Naive thymus-derived CD8-positive, alpha-beta T cell (primary cell): ENCODE measurements at regions not wholly inside any gene's neighbourhood (a gene's known extent, or its start where the extent isn't known, plus 50 kb on each side); places are given as distances from the start of the nearest gene placed in this dataset.

Experiments used
- ATAC-seq, 2 donors: fragments of 150-1000 bp; cut with Tn5 transposase in 1 of 2; sonication (Bioruptor Pico), chemical (Tn5 transposase) in 1 of 2; 1 replicate in 1 of 2; 2 replicates in 1 of 2; pipeline ENCODE4 v1.10.0; 2021; ENCODE audit warnings: mild to moderate bottlenecking in 2 of 2, moderate library complexity in 2 of 2
- POLR2A ChIA-PET: fragments of 350-600 bp; sonication (Branson Sonifier 250); formaldehyde crosslinking; loops from one replicate; lab custom pipeline; 2021; ENCODE audit warnings: antibody characterized with exemption; lab: Charles Lee
- DNase-seq, 10 donors: peaks; one replicate each; pipeline versions ENCODE4 v3.0.0 to v3.0.0-alpha.2; 2020 to 2022
- H3K27ac Mint-ChIP-seq, 10 donors: one replicate each; pipeline ENCODE4 v1.8.0; 2020 to 2022; ENCODE audit warnings: mild to moderate bottlenecking in 10 of 10, mixed read lengths in 10 of 10, moderate library complexity in 4 of 10, inconsistent platforms in 1 of 10
- H3K27me3 Mint-ChIP-seq, 5 donors: one replicate each; pipeline ENCODE4 v1.8.0; 2021 to 2022; ENCODE audit warnings: mixed read lengths in 5 of 5
- H3K36me3 Mint-ChIP-seq, 3 donors: one replicate each; pipeline ENCODE4 v1.8.0; 2020 to 2022; ENCODE audit warnings: mixed read lengths in 3 of 3, mild to moderate bottlenecking in 2 of 3, inconsistent platforms in 1 of 3
- H3K4me1 Mint-ChIP-seq, 4 donors: one replicate each; pipeline ENCODE4 v1.8.0; 2021 to 2022; ENCODE audit warnings: mixed read lengths in 4 of 4
- H3K4me3 Mint-ChIP-seq, 10 donors: one replicate each; pipeline ENCODE4 v1.8.0; 2020 to 2022; ENCODE audit warnings: mild to moderate bottlenecking in 10 of 10, mixed read lengths in 10 of 10, moderate library complexity in 6 of 10, inconsistent platforms in 1 of 10
- H3K9me3 Mint-ChIP-seq, 9 donors: one replicate each; pipeline ENCODE4 v1.8.0; 2020 to 2022; ENCODE audit warnings: mixed read lengths in 9 of 9, mild to moderate bottlenecking in 3 of 9, inconsistent platforms in 1 of 9, moderate library complexity in 1 of 9

DNA sequence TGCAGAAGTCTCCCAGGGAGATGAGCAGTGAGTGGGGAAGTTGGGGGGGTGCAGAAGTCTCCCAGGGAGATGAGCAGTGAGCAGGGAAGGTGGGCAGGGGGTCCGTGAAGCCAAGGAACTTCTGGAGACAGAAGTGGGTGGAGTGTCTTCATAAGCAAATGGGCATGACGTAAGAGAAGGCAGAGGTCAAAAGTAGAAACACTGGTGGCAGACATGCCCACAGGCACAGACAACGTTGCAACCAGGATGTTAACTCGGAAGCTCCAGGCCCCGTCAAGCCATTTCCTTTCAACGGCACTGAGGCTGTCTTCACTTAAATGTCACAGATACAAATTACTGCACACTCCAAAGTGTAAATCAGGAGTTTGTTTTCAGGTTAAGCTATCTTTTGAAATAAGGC is 186.1 kb downstream of the SHANK2 start:
- POLR2A ChIA-PET = no interaction called here
- Mint-ChIP-seq H3K9me3 (peaks cover 0 to 3% (median 0%) of the 10 kb centered on the region in 9 donors), H3K27me3 (peaks cover 14 to 39% (median 30%) of the 10 kb centered on the region in 5 donors), H3K4me1 (no peaks in the 10 kb centered on the region), H3K4me3 (no peak overlapping the region), H3K27ac (no peak overlapping the region), H3K36me3 (no peaks in the 10 kb centered on the region)
- DNase-seq (no peak), ATAC-seq (no peak)

DNA sequence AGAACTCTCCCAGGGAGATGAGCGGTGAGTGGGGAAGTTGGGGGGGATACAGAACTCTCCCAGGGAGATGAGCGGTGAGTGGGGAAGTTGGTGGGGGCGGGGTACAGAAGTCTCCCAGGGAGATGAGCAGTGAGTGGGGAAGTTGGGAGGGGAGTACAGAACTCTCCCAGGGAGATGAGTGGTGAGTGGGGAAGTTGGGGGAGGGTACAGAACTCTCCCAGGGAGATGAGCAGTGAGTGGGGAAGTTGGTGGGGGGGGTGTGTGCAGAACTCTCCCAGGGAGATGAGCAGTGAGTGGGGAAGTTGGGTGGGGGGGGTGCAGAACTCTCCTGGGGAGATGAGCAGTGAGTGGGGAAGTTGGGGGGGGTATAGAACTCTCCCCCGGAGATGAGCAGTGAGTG is 186.5 kb downstream of the SHANK2 start:
- ATAC-seq (no peak), DNase-seq (no peak)
- Mint-ChIP-seq H3K27me3 (peaks cover 14 to 39% (median 30%) of the 10 kb centered on the region in 5 donors), H3K4me3 (no peak overlapping the region), H3K27ac (no peak overlapping the region), H3K36me3 (no peaks in the 10 kb centered on the region), H3K4me1 (no peaks in the 10 kb centered on the region), H3K9me3 (peaks cover 0 to 3% (median 0%) of the 10 kb centered on the region in 9 donors)
- POLR2A ChIA-PET = no interaction called here

DNA sequence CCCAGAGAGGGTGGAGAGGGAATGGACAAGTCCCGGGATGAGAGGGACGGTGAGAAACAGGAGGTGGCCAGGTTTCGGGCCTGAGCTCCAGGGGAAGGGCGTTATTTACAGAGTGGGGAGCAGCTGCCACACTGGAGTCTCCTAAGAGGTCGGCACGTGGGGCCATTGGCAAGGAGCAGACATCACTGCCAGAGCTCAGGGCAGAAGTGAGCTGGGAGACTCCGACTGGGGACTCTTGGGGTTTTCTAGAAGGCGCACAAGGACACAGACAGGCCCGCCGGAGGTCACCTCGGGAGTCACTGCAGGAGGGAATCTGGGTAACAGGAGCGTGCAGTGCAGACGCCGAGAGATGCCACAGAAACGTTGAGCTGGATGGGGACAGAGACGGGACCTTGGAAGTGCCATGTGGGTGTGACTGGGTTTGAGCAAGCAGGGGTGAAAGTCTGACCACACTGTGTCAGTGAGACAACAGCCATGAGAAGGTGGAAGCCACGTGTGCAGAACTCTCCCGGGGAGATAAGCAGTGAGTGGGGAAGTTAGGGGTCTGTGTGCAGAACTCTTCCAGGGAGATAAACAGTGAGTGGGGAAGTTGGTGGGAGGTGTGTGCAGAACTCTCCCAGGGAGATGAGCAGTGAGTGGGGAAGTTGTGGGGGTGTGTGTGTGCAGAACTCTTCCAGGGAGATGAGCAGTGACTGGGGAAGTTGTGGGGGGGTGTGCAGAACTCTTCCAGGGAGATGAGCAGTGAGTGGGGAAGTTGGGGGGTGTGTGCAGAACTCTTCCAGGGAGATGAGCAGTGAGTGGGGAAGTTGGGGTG is 187.5 kb downstream of the SHANK2 start:
- Mint-ChIP-seq H3K27ac (no peak overlapping the region), H3K9me3 (peaks cover 0 to 3% (median 0%) of the 10 kb centered on the region in 9 donors), H3K4me3 (no peak overlapping the region), H3K27me3 (peaks cover 14 to 39% (median 35%) of the 10 kb centered on the region in 5 donors), H3K4me1 (no peaks in the 10 kb centered on the region), H3K36me3 (no peaks in the 10 kb centered on the region)
- POLR2A ChIA-PET = no interaction called here
- ATAC-seq (no peak), DNase-seq (no peak)

DNA sequence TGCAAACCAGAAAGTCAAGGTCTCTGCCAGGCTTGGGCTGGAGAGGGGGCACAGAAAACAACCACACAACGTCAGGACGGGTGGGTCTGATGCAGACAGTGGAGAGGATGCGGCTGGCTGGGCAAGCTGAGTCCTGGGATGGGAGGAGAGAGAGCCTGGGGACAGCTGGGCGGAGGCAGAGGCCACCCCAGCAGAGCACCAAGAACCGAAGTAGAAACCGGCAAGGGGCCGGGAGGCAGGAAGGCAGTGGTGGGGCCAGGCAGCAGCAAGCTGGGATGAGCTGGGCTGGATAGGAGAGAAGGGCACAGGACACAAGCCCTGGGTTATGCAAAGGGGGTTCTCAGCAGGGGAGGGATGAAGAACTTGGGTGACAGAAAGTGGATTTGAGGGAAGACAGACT is 188.2 kb downstream of the SHANK2 start:
- Mint-ChIP-seq H3K4me3 (no peak overlapping the region), H3K4me1 (no peaks in the 10 kb centered on the region), H3K27ac (no peak overlapping the region), H3K27me3 (peaks cover 17 to 44% (median 37%) of the 10 kb centered on the region in 5 donors), H3K36me3 (no peaks in the 10 kb centered on the region), H3K9me3 (peaks cover 0 to 5% (median 0%) of the 10 kb centered on the region in 9 donors)
- ATAC-seq (no peak), DNase-seq (no peak)
- POLR2A ChIA-PET = no interaction called here

DNA sequence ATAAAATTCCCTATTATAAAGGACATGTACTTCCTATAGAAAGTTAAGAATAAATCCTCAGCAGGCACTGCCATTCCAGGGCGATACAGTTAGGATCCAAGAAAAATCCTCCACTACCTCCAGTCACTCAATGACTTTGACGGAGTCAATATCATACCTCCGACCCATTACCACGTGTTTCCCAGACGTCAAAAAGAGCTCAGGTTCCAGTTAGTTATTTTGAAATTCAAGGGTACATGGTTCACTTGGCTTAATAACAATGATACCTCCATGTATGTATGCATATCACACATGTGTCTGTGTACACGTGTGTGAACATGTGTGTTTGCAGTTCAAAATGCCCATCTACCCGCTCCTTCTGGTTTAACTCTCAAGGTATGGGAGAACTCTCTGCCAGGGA is 189.2 kb downstream of the SHANK2 start:
- peaks cover 0 to 6% (median 0%) of the 10 kb centered on the region in 9 donors for H3K9me3 Mint-ChIP-seq
- no peak overlapping the region for H3K4me3 Mint-ChIP-seq
- no peaks in the 10 kb centered on the region for H3K36me3 Mint-ChIP-seq
- POLR2A ChIA-PET = no interaction called here
- no peak overlapping the region for H3K27ac Mint-ChIP-seq
- H3K27me3 Mint-ChIP-seq = peaks cover 17 to 48% (median 37%) of the 10 kb centered on the region in 5 donors
- no peaks in the 10 kb centered on the region for H3K4me1 Mint-ChIP-seq
- no peak for DNase-seq
- ATAC-seq = no peak

DNA sequence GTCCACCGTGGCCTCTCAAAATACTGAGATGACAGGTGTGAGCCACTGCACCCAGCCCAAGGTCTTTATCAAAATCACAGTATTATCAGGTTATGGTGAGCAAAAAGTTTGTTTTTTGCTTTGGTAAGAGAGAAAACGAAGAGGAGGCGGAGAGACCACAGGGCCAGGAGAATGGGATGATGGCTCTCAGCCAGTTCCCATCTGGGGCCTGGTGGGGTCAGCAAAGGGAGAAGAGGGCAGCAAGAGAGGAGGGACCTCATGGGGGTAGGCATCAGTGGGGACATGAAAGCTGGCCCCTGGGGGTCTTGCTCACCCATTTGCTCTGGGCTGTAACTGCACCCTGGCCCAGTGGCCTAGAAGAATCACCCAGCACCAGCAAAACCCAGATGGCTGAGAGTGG is 190.2 kb downstream of the SHANK2 start:
- H3K27ac Mint-ChIP-seq = no peak overlapping the region
- POLR2A ChIA-PET = no interaction called here

DNA sequence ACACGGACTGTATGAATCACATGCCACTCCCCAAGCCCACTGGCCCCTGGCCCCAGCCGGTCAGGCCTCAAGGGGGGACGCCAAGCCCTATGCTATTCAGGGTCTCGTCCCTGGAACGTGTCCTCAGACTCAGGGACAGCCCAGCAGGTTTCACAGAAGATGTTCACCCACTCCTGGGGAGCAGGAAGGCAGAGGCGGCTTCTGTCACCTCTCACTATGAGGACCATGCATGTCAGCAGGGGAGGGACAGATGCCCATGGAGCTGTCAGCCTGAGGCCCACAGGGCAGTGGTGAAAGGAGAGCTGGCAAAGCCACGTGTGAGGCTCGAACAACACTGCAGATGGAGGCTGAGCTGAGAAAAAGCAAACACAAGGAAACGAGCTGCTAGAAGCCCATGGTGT is 192.0 kb downstream of the SHANK2 start:
- Mint-ChIP-seq H3K4me3 (no peak overlapping the region), H3K27ac (no peak overlapping the region), H3K27me3 (peaks cover 17 to 47% (median 37%) of the 10 kb centered on the region in 5 donors), H3K36me3 (no peaks in the 10 kb centered on the region), H3K4me1 (no peaks in the 10 kb centered on the region), H3K9me3 (peaks cover 0 to 6% (median 0%) of the 10 kb centered on the region in 9 donors)
- ATAC-seq (no peak), DNase-seq (no peak)
- POLR2A ChIA-PET = no interaction called here

More for the DNA sequence above, 190.2 kb downstream of the SHANK2 start:
- H3K4me3 Mint-ChIP-seq = no peak overlapping the region
- no peaks in the 10 kb centered on the region for H3K4me1 Mint-ChIP-seq
- no peaks in the 10 kb centered on the region for H3K36me3 Mint-ChIP-seq
- H3K9me3 Mint-ChIP-seq = peaks cover 0 to 6% (median 0%) of the 10 kb centered on the region in 9 donors
- DNase-seq (no peak), ATAC-seq (no peak)
- H3K27me3 Mint-ChIP-seq = peaks cover 17 to 48% (median 37%) of the 10 kb centered on the region in 5 donors

DNA sequence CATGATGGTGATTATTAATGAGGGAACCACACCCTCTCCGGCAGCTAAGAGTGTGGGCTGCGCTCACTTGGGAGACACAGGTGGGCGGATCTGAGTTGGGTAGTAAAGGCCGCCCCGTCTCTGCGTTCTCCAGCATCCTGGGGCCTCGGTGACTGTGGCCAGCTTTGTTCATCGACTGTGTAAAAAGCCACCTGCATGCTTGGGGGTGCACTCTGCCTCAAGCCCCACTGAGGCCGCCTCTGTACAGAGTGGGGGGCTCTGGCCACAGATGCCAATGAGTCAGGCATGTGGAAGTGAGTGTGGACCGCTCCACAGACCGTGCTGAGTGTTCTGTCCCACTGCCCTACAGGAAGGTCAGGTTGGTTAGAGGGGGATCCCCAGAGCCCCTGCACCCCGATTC is 192.7 kb downstream of the SHANK2 start:
- H3K27me3 Mint-ChIP-seq = peaks cover 17 to 40% (median 30%) of the 10 kb centered on the region in 5 donors
- no peak overlapping the region for H3K27ac Mint-ChIP-seq
- DNase-seq = no peak
- H3K36me3 Mint-ChIP-seq = no peaks in the 10 kb centered on the region
- H3K4me3 Mint-ChIP-seq = no peak overlapping the region
- peaks cover 0 to 6% (median 0%) of the 10 kb centered on the region in 9 donors for H3K9me3 Mint-ChIP-seq
- H3K4me1 Mint-ChIP-seq = no peaks in the 10 kb centered on the region
- POLR2A ChIA-PET = no interaction called here
- no peak for ATAC-seq

DNA sequence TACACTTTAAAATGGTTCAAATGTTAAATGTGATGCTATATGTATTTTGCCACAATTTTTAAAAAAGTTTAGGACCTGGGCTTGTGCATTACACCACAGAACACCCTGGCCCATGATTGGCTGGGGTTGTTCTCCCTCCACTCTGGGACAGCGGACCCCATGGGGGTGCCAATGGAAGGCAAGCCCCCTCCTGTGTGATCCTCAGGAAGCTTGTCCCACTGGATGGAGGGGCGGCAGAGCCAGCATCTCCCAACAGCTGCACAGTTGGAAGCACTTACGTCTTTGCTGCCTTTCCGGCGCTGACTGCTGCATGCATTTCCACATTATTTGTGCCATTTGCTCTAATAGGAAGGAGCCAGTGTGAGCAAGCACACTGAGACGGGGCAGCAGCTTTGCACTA is 196.5 kb downstream of the SHANK2 start:
- no peak for ATAC-seq
- Mint-ChIP-seq H3K4me3 (no peak overlapping the region), H3K27ac (no peak overlapping the region), H3K36me3 (no peaks in the 10 kb centered on the region), H3K27me3 (peaks cover 3 to 11% (median 9%) of the 10 kb centered on the region in 5 donors), H3K9me3 (peaks cover 0 to 3% (median 0%) of the 10 kb centered on the region in 9 donors), H3K4me1 (no peaks in the 10 kb centered on the region)
- POLR2A ChIA-PET = no interaction called here
- no peak for DNase-seq
